NCI-H2196 treated with DMSO at 0.1 percent for 48 hours (cell line): ENCODE measurements at regions not wholly inside any gene's neighbourhood (a gene's known extent, or its start where the extent isn't known, plus 50 kb on each side); places are given as distances from the start of the nearest gene placed in this dataset.

Source experiments
- DNase-seq: peaks from one replicate; lab custom pipeline; 2025; ENCODE audit not compliant: unreplicated experiment; lab: John Stamatoyannopoulos, UW

DNA sequence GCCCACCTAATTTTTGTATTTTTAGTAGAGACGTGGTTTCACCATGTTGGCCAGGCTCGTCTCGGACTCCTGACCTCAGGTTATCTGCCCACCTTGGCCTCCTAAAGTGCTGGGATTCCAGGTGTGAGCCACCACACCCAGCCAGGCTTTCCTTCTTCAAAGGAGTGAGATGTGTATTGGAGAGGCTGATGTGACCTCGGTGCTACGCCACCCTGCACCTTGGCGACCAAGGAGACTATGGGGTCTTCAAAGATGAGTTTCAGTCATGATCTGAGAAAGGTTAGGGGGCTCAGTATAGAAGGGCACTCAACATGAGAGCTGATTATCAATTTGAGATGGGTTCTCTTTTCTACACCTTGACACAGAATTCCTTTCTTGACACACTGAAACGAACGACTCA, 284.2 kb upstream of the WWC1 start:
- no peak for DNase-seq

DNA sequence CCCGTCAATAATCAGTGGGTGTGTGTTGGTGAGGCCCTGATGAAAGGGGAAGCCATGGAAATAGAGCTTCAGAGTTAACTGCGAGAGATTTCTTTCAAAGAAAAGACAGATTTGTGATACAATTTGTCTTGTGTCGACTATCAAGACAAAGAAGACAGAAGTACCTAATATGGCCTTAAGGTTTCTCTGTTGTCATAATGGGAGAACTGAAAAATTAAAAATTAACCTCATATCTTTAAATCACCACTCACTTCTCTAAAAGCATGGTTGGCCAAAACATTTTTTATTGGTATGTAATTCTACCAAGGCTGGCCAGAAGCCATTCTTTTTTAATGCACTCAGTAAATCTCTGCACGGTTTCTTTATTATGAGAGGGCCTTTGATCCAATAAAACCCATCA, 282.9 kb upstream of the WWC1 start:
- no peak for DNase-seq

DNA sequence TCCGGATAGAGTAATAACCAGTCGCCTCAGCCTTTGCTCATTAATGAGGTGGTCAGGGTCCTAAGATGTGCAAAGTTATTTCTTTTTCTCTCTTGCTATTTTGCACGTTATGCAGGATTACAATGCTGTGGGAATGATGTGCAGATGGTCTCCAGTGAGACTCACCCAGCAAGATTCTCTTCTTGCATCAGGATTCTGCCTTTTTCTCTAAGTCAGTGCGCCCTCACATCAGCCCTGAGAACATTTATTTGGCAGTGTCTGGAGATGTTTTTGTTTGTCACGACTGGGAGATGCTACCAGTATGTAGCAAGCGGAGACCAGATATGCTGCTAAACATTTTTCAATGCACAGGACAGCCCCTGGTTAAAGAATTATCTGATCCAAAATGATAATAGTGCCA, 280.3 kb upstream of the WWC1 start:
- DNase-seq, result no peak

DNA sequence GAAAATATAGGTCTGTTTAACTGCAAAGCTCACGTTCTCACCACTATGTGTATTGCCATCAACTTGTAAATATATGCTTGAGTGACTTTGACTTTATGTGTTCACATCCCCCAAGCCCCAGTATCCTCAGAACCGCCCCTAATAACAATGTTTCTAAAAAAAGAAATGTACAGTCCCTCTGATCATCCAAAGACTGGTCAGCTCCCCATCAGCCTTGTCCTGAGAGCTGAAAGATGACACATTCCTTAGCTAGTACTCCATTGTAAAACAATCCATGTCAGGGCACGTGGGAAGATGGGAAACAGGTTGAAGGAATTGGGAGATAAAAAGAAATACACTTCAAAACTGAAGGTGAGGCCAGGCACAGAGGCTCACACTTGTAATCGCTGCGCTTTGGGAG, 279.4 kb upstream of the WWC1 start:
- DNase-seq, result no peak

DNA sequence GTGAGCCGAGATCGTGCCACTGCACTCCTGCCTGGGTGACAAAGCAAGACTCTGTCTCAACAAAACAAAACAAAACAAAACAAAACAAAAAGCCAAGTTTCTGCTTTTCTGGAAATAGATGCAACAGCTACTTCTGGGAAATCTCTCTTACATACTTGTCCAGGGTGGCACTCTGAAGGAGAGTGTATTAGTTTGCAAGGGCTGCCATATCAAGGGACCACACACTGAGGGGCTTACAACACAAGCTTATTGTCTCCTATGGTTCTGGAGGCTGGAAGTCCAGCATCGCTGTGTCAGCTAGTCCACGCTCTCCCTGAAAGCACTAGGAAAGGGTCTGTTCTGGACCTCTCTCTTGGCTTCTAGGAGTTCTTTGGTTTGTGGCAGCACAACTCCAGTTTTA, 277.9 kb upstream of the WWC1 start:
- DNase-seq, result no peak

DNA sequence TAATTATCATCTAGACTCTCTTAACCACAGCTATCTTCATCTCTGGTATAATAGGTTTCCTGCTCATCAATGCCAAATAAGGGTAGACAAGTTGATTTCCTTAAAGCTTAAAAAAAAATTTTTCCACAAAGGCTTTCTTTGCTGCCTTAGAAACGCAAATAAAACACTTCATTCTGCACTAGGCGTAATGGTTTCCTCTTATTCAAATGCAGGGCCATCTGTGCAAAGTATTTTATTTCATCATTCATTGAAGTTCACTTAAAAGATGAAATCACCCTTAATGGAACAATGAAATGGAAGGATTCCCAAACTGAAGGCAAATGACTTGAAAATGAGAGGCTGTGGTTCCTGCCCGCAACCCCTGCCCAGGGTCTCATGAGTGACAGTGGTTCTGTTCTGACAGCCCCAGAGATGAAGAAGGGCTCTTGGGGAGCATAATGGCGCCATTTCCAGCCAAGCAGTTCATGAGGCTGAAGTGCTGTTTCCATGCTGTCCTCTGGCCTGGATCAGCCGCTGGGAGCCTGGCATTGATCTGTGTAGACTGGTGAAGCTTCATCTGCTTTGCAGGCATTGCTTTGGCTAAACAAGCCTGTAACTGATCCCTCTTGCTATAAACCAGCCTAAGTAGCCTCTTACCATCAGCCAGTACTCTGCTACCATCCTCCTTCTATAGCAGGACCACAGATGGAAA, 276.9 kb upstream of the WWC1 start:
- no peak for DNase-seq

DNA sequence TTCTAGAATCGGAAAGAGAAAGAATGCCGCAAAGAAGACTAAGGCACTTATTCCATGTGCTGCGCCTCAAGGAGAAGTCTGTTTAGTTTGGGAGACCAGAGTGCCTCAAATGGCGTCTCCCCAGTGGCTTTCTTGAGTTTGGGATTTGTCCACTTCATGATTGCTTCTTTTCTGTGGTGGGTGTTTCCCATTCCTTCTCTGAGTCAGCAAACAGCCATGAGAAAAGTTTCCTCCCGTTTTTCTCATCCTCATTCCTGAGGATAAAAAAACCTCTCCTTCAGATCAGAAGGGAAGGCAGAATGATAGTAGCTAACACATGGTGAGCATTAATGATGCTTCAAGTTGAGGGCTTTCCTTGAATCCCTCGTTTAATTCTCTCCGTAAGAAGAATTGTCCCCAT, 275.9 kb upstream of the WWC1 start:
- no peak for DNase-seq

DNA sequence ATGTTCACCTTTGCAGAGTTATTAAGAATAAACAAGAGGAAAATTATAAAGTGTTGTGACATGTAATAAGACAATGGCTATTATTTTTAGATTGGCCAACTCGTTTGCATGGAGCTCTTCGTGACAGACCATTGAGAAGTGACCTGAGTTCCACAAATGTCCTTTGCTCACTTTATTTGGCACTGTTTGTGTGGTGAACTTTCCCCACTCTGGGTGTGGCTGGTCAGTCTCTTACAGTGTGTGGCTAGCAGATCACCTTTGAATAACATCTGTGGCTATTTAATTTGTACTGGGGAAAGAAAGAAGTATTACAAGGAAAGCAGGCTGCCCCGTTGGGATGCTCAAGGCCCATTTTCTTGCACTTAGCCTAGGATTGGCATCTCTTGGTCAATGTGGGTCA, 274.1 kb upstream of the WWC1 start:
- DNase-seq, result no peak

DNA sequence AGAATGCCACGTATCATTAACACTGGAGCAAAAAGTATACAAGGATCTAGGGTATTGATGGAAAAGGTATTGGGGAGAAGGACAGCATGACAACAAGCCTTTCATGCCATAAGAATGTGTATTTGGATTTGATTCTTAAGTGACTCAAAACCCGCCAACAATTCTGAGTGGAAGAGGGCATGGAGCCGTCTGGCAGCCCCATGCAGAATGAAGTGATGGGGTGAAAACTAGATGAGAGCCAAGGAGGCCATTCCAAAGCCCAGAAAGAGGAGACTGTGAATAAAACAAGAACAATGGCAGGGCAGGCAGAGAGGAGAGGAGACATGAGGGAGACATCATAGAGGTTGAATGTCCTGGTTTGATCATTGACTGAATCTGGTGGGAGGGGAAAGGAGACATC, 272.3 kb upstream of the WWC1 start:
- DNase-seq, result no peak

DNA sequence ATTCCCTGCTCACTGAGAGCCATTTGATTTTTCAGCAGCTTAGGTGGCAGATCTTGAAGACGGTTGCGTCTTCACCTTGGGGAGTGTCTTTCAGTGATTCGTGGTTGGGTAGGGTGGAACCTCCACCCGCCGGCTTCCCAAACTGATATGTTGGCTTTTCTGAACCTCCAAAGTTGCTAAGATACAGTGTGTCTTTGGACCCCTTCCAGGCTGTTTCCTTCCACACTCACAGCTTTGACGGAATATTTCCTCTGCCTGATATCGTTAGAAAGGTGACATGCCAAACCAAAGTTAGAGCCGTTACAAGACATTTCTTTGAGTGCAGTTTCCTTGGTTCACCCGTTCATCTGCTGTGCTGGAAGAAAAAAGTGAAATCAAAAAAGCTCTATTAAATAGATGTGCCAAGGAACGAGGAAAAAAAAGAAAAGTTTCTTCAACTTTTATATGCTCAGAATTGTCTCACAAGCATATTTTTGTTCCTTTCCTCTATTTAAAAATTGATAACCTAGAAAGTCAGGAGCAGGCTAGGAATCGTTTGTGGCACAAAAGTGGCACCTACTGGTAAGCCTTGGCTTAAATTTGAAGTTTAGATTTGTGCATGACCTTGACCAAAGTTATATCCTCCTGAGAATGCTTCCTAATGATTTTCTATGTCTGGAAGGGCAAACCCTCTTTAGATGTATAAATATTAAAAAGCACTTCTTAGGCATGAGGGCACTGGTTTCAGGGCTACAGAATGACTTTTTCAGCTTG, 270.7 kb upstream of the WWC1 start:
- DNase-seq, result no peak

DNA sequence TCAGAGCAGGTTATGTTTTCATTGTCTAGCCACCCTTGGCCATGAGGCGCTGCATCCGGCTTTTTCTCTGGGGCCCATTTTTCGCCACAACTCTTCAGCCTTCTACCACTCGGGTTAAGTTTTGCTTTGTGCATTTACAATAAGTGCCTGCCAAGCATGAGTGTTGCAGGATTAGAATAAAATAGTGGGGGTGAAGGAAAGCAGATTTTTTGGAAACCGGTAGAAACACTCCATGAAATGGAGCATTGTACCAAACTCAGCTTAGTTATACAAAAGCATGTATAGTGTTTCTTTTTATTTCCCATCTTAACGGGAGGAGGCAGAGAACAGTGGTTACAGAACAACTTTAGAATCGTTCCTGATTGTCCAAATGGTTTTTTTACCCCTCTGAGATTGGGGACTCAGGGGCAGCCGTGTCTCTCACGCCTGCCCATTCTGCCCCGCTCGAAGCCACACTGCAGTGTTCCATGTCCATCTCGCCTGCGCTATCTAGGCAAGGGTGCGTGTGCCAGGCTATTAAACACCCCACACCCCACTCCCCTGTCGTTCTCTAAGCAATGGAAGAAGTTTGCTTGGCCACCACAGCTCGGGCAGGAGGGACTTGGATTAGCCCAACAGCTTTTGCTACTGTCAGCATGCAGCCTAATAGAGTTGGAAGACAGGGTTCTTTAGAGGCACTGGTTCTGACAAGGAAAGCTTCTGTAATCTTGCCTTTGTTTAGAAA, 268.8 kb upstream of the WWC1 start:
- no peak for DNase-seq

DNA sequence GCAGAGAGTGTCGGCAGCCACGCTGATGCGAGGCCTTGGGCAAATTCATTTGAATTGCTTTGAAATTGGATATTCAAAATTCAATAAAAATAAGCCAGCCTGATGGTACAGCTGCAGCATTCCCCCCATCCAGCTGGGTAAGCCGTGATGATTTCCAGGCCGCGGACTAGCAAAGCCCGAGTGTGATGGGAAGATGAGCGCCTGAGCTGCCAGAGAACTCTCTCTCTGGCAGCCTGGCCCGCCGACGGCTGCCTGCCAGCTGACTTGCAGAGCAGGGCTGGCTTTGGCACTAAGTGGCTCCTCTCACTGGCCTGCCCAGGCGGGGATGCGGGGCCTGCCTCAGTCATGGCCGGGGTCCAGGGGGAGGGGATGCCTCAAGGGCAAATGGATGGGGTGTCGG, 268.3 kb upstream of the WWC1 start:
- no peak for DNase-seq

DNA sequence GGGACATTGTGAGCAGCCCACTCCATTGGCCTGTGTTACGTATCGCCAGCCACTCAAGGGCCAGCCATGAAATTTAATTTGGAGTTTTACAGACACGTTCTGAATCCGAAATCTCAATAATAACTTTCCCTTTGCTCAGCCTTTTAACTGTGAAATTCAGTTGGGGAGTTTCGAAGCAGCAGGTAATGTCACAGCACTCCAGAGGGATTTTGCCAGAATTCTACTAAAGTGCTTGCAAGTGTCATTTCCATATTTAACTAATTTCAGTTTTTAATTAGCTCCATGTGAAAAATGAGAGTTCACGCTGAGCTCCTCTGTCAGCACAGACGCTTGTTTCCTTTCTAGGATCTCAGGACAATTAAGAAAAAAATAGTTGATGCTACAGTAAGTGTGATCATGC, 267.1 kb upstream of the WWC1 start:
- DNase-seq, result no peak

DNA sequence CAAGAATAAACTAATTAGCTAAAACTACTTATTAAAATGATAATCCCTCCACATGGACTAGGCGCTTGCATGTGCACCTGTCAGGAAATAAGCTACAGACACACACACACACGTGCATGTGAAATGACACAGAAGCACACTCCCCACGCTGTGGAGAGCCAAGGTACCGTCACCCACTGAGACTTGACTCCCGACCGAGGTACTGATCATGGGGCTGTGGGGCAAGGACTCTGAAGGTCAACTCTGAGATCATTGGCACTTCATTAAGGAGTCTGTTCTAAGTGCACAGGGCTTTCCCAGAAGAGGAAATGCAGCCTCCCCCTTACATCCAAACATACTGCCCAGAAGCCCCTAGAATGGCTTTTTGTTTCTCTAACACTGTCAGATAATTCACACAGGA, 264.4 kb upstream of the WWC1 start:
- no peak for DNase-seq

DNA sequence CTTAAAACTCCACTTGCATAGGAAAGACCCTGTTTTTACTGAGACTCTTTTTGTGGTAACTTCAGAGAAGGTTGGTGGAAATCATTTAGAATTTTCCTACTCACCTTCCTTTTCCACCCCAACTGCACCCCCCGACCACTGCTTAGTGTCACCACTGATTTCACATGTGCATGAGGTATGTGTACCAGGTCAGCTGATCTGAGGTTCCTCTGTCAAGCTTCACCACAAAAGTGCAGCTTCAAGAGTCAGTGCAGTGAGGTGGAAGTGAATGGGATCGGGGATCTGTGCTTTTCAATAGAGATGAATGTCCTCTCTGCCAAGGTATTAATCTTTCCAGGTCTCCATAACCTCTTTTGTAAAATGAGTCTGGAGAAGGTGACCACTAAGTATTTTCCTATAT, 260.5 kb upstream of the WWC1 start:
- DNase-seq, result no peak

DNA sequence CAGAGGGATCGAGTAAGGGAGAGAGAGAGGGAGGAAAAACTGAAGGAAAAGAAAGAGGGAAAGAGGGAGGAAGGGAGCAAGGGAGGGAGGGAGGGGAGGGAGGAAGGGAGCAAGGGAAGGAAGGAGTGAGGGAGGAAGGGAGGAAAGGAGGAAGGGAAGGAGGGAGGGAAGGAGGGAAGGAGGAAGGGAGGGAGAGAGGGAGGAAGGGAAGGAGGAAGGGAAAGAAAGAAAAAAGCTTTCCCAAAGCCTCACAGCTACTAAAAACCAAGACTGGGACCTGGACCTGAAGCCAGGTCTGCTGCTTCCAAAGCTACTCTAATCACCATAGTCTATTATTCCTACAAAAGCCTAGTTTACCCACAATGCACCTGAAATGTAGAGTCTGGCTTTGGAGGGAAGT, 259.8 kb upstream of the WWC1 start:
- DNase-seq, result no peak

DNA sequence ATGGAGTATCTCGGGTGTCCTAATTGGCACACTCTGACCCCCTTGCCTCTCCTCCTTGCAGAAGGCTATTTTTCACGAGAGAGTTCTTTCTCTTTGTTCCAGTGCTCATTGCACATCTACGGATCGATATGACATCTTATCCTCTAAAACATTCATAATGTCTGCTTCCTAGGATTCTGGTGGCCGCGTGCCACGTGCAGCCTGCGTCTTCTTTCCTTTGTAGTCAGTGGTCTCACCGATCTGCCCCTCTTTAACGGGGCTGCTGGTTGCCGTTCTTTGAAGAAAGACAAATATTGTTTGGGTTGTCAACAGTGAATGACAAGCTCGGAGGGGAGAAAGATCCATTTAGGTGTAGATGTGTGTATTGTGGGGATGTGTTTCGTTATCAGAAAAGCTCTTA, 252.4 kb upstream of the WWC1 start:
- no peak for DNase-seq

DNA sequence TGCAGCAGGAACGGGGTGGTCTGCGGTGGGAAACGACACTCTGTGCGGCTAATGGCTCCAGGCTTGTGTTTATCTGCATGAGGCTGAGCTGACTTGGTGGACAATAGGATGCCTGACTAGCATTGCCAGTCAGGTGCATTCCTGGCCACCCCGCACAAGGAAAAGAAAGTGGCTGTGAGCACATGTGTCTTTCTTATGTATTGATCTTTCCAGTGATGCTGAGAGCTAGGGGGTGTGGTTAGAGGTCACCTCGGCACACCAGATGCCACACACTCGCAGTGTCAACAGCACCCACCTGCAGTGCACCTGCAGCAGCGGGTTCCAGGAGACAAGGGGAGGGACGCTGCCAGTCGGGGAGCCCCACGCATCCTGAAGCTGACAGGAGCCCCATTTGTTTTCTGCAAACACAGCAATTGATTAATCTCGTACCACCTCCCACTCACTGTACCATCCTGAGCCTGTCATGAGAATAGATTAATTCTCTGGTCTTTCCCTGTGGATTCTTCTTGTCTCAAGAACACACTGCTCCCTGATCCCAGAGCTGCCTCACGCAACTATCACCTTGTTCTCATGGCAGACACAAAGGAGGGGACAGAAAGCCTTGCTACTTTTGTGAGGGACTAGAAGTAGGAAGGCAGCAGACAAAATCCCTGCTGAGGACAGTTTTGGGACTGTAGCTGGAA, 251.7 kb upstream of the WWC1 start:
- no peak for DNase-seq

DNA sequence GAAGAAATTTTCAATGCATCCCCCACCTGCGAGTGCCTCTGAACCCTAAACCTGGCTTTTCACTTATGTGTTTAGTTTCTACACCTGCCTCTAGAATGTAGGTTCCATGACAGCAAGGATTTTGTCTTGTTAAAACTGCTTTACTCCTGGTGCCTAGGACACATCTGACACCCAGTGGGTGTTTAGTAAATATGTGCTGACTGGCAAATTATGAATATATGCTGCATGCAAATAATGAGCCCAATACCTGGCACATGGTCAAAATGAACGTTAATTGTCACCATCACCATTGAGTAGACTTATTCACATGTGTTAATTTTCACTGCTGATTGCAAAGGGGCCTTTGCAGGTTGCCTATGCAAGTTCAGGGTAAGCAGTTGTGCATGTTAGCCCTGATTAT, 249.9 kb upstream of the WWC1 start:
- DNase-seq, result no peak

DNA sequence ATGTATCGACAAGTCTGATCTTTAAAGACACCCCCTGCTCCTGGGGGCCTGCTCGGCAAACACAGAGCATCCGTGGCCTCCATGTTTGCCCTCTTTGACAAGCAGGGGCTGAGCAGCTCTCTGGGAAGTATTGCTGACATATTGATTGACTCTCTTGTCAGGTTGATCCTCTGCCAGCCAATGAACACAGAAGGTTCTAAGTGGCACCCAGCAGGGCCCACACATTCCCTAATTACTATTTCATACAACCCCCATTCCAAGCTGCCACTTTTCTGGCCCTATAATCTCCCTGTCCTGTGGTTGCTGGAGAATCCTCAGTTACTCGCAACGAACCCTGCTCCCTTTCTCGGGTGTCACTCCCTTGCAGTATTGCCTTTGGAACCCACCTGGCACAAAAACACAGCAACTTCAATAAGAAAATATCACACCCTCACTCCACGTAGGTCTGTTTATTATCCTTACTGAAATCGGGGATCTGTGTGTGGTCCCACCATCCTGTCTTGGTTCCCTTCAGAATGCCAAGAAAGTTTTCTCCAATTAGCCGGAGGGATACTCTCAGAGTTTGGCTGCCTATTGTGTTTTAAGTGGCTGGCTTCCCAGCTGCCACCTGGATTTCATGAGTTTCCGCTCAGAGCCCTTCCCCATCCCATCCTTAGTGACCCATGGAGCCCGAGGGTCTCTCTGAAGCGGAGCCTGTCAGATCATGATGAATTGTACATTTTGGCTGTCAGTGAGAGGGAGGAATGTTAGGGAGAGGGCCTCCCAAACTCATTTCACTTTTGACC, 249.0 kb upstream of the WWC1 start:
- DNase-seq, result no peak

DNA sequence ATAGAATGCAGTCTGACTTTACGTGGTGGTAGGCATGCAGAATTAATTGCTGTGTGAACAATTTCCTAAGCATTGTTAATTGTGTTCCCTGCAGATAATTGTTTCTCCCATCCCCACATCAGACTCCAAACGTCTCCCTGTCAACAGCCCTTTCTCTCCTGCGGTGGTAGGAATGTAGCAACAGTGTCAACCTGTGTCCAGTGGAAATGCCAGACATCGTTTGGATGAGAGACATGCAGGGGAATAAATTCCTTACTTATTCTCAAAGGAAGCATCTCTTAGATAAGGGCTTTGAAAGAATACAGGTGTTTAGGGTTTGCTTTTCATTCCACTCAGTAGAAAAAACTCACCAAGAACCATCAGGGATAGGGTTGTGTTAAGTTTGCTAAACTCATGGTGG, 245.3 kb upstream of the WWC1 start:
- no peak for DNase-seq
